ENCODE measurements at regions not wholly inside any gene's neighbourhood (a gene's known extent, or its start where the extent isn't known, plus 50 kb on each side); places are given as distances from the start of the nearest gene placed in this dataset.

DNA sequence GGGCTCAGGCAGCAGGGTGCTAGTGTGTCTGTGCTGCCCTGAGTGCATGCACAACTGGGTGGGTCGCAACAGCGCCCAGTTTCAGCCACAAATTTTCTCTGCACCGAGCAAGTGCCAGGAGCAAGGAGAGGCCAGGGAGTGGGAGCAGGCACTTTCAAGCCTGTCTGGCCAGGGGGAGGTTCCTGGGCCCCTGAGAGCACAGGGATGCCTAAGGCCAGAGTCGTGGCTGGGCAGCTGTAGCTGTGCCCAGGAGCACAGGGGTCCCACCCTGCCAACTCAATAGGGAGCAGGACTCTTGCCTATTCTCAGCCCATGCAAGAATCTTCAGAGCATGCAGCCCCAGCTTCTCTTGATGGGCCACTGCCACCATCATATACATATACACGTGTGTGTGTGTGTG, 1577.4 kb downstream of the KCNT2 start:
- TF ChIP-seq, protein P1, sequence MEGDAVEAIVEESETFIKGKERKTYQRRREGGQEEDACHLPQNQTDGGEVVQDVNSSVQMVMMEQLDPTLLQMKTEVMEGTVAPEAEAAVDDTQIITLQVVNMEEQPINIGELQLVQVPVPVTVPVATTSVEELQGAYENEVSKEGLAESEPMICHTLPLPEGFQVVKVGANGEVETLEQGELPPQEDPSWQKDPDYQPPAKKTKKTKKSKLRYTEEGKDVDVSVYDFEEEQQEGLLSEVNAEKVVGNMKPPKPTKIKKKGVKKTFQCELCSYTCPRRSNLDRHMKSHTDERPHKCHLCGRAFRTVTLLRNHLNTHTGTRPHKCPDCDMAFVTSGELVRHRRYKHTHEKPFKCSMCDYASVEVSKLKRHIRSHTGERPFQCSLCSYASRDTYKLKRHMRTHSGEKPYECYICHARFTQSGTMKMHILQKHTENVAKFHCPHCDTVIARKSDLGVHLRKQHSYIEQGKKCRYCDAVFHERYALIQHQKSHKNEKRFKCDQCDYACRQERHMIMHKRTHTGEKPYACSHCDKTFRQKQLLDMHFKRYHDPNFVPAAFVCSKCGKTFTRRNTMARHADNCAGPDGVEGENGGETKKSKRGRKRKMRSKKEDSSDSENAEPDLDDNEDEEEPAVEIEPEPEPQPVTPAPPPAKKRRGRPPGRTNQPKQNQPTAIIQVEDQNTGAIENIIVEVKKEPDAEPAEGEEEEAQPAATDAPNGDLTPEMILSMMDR (IDR thresholded peaks at IDR 0.05) = no peak
- no peak for TF ChIP-seq ZFX (IDR thresholded peaks at IDR 0.05; ENCODE audit: borderline replicate concordance)

All from 22Rv1 (cell line).